Mammary epithelial cell (primary cell): ENCODE measurements at regions not wholly inside any gene's neighbourhood (a gene's known extent, or its start where the extent isn't known, plus 50 kb on each side); places are given as distances from the start of the nearest gene placed in this dataset.

ENCODE experiments used
- CTCF ChIP-seq, 2 donors: IDR thresholded peaks in 1 of 2; conservative IDR thresholded peaks in 1 of 2; 2 replicates each; pipeline ENCODE4 v1.5.1; 2011 to 2012; ENCODE audit warnings: inconsistent platforms in 2 of 2, low read length in 2 of 2, mild to moderate bottlenecking in 2 of 2, control low read depth in 1 of 2, low read depth in 1 of 2; ENCODE audit not compliant: insufficient read depth in 1 of 2; ENCODE audit errors: extremely low read depth in 1 of 2
- EZH2 ChIP-seq: IDR thresholded peaks from 2 replicates; pipeline ENCODE4 v1.6.1; 2012; ENCODE audit warnings: low read length, inconsistent platforms, borderline replicate concordance

DNA sequence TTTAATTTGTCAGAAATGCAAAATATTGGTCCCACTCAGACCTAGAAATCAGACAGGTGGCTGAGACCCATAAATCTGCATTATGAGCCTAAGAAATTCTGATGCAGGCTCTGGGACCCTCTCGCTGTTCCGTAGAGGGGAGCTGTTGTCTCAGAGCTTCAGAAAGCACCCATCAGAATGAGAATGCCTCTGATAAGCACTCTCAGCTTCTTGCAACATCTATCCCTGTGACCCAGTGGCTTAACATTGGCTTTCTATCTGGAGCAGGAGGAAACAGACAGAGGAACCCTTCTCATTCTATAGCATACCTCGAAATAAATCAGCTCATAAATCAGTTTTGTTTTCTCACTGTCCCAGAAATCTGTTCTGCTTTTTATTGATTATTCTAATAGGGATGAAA lies 184.6 kb upstream of the SP4 start:
- TF ChIP-seq CTCF (conservative IDR thresholded peaks at IDR 0.05 in 1 of 2, IDR thresholded peaks at IDR 0.05 in 1 of 2; ENCODE audit: extremely low read depth in 1 of 2, insufficient read depth in 1 of 2, low read depth in 1 of 2, low read length in 2 of 2) (no peak), EZH2 (no peak)
